Neural cell (in vitro differentiated cells): ENCODE measurements at regions not wholly inside any gene's neighbourhood (a gene's known extent, or its start where the extent isn't known, plus 50 kb on each side); places are given as distances from the start of the nearest gene placed in this dataset.

ENCODE experiments used
- H2AFZ ChIP-seq: fragments of 200-600, 300-800 bp; sonication (generic), shearing (Covaris generic); 2 replicates; pipeline ENCODE4 v1.6.0; 2014; ENCODE audit warnings: low read depth, mild to moderate bottlenecking, antibody characterized with exemption, low read length, moderate library complexity
- H3F3A ChIP-seq: fragments of 200-600 bp; shearing (Covaris generic); 2 replicates; pipeline ENCODE4 v1.6.1; 2016; ENCODE audit warnings: mild to moderate bottlenecking, moderate library complexity, mixed read lengths, antibody characterized with exemption, low read length; ENCODE audit not compliant: insufficient read depth, poor library complexity, severe bottlenecking
- H3K27ac ChIP-seq: fragments of 200-600, 300-800 bp; sonication (generic), shearing (Covaris generic); 2 replicates; pipeline ENCODE4 v1.5.1; 2014; ENCODE audit warnings: mild to moderate bottlenecking, low read length, moderate library complexity
- H3K27me3 ChIP-seq: fragments of 300-800, 200-600 bp; sonication (generic), shearing (Covaris generic); 2 replicates; pipeline ENCODE4 v1.6.0; 2014; ENCODE audit warnings: mild to moderate bottlenecking, low read depth, low read length, moderate library complexity; ENCODE audit not compliant: insufficient read depth
- H3K36me3 ChIP-seq: fragments of 300-800, 200-600 bp; sonication (generic), shearing (Covaris generic); 2 replicates; pipeline ENCODE4 v1.5.1; 2014; ENCODE audit warnings: mild to moderate bottlenecking, antibody characterized with exemption, low read length, moderate library complexity; ENCODE audit not compliant: insufficient read depth
- H3K4me2 ChIP-seq: fragments of 300-800, 200-600 bp; sonication (generic), shearing (Covaris generic); 2 replicates; pipeline ENCODE4 v1.6.0; 2014; ENCODE audit warnings: mild to moderate bottlenecking, low read length
- H3K4me3 ChIP-seq: fragments of 300-800, 200-600 bp; sonication (generic), shearing (Covaris generic); 2 replicates; pipeline ENCODE4 v1.5.1; 2014; ENCODE audit warnings: mild to moderate bottlenecking, low read length, moderate library complexity
- H3K79me2 ChIP-seq: fragments of 200-600 bp; shearing (Covaris generic); replicated peaks from 2 replicates; pipeline ENCODE4 v1.6.0; 2014; ENCODE audit warnings: mild to moderate bottlenecking, low read length, moderate library complexity; ENCODE audit not compliant: insufficient read depth
- H3K9ac ChIP-seq: fragments of 300-800, 200-600 bp; sonication (generic), shearing (Covaris generic); 2 replicates; pipeline ENCODE4 v1.6.1; 2016; ENCODE audit warnings: mild to moderate bottlenecking, low read length, mixed read lengths
- H3K9me2 ChIP-seq: fragments of 200-600 bp; shearing (Covaris generic); 2 replicates; pipeline ENCODE4 v1.6.1; 2016; ENCODE audit warnings: mild to moderate bottlenecking, low read length, mixed read lengths; ENCODE audit not compliant: insufficient read depth
- H3K9me3 ChIP-seq: fragments of 200-600, 300-800 bp; sonication (generic), shearing (Covaris generic); 2 replicates; pipeline ENCODE4 v1.6.1; 2016; ENCODE audit warnings: mild to moderate bottlenecking, mixed run types, low read length, moderate library complexity, mixed read lengths
- H4K20me1 ChIP-seq: fragments of 200-600 bp; shearing (Covaris generic); 2 replicates; pipeline ENCODE4 v1.6.1; 2016; ENCODE audit warnings: mild to moderate bottlenecking, mixed run types; ENCODE audit not compliant: insufficient read depth
- CTCF ChIP-seq: fragments of 450-650 bp; IDR thresholded peaks from 2 replicates; pipeline ENCODE4 v1.5.1; 2014; ENCODE audit warnings: antibody characterized with exemption, mild to moderate bottlenecking, moderate library complexity; ENCODE audit not compliant: poor library complexity, severe bottlenecking
- EP300 ChIP-seq: fragments of 450-650 bp; conservative IDR thresholded peaks from 2 replicates; pipeline ENCODE4 v1.6.1; 2014; ENCODE audit warnings: antibody characterized with exemption, mild to moderate bottlenecking, moderate library complexity; ENCODE audit not compliant: poor library complexity, severe bottlenecking
- EZH2 ChIP-seq: fragments of 200-600, 300-800 bp; shearing (Covaris generic), sonication (generic); IDR thresholded peaks from 2 replicates; pipeline ENCODE4 v1.6.1; 2014; ENCODE audit warnings: antibody characterized with exemption, low read length, borderline replicate concordance, mild to moderate bottlenecking; ENCODE audit not compliant: insufficient read depth, poor library complexity, severe bottlenecking
- MXI1 ChIP-seq: fragments of 450-650 bp; conservative IDR thresholded peaks from 2 replicates; pipeline ENCODE4 v1.6.1; 2014; ENCODE audit warnings: antibody characterized with exemption, mild to moderate bottlenecking; ENCODE audit not compliant: poor library complexity, severe bottlenecking
- POLR2AphosphoS5 ChIP-seq: IDR thresholded peaks from 2 replicates; pipeline ENCODE4 v1.6.1; 2012
- RAD21 ChIP-seq: fragments of 450-650 bp; conservative IDR thresholded peaks from 2 replicates; pipeline ENCODE4 v1.6.1; 2014; ENCODE audit warnings: antibody characterized with exemption, mild to moderate bottlenecking, moderate library complexity
- REST ChIP-seq: IDR thresholded peaks from 2 replicates; pipeline ENCODE4 v1.6.1; 2012; ENCODE audit warnings: borderline replicate concordance
- SMC3 ChIP-seq: fragments of 450-650 bp; conservative IDR thresholded peaks from 2 replicates; pipeline ENCODE4 v1.6.1; 2014; ENCODE audit warnings: antibody characterized with exemption, mild to moderate bottlenecking, moderate library complexity; ENCODE audit not compliant: poor library complexity
- TAF1 ChIP-seq: IDR thresholded peaks from 2 replicates; pipeline ENCODE4 v1.6.1; 2012; ENCODE audit warnings: low read depth

GRCh38 chr11:134941326-134941725 is 529.3 kb upstream of the B3GAT1 start:
- no peaks in the 10 kb centered on the region for H3K27me3 ChIP-seq
- TF ChIP-seq POLR2AphosphoS5 (no peak), CTCF (no peak), MXI1 (no peak), REST (no peak), EZH2 (no peak)
- H3K9me3 ChIP-seq = no peaks in the 10 kb centered on the region
- H3K36me3 ChIP-seq = no peaks in the 10 kb centered on the region
- H3K27ac ChIP-seq = no peak overlapping the region
- H2AFZ ChIP-seq = no peak overlapping the region
- H3K4me2 ChIP-seq = no peak overlapping the region
- H3K9me2 ChIP-seq = no peaks in the 10 kb centered on the region
- no peaks in the 10 kb centered on the region for H3K79me2 ChIP-seq
- H3F3A ChIP-seq = no peaks in the 10 kb centered on the region
- no peaks in the 10 kb centered on the region for H4K20me1 ChIP-seq
- H3K4me3 ChIP-seq = no peak overlapping the region
- H3K9ac ChIP-seq = no peak overlapping the region

- Histone ChIP-seq H3K4me3 (no peak overlapping the region), H3K4me2 (no peak overlapping the region), H3K27me3 (no peaks in the 10 kb centered on the region), H3K36me3 (no peaks in the 10 kb centered on the region), H4K20me1 (no peaks in the 10 kb centered on the region), H3K9me2 (no peaks in the 10 kb centered on the region), H3K9ac (no peak overlapping the region), H3F3A (no peaks in the 10 kb centered on the region), H3K79me2 (no peaks in the 10 kb centered on the region), H2AFZ (no peak overlapping the region), H3K27ac (no peak overlapping the region), H3K9me3 (no peaks in the 10 kb centered on the region)
- no peak for TF ChIP-seq SMC3
- TF ChIP-seq EP300 = no peak
- no peak for TF ChIP-seq REST
- TF ChIP-seq TAF1 = no peak
- no peak for TF ChIP-seq POLR2AphosphoS5
- TF ChIP-seq RAD21 = no peak
- no peak for TF ChIP-seq MXI1
- no peak for TF ChIP-seq EZH2
- no peak for TF ChIP-seq CTCF
These were observed 528.5 kb upstream of the B3GAT1 start for GRCh38 chr11:134940441-134941126.
